GM18858 (cell line): ENCODE measurements at regions not wholly inside any gene's neighbourhood (a gene's known extent, or its start where the extent isn't known, plus 50 kb on each side); places are given as distances from the start of the nearest gene placed in this dataset.
"Not testable (repeated sequence)": the region's sequence is repeated elsewhere in the genome, so short reads cannot be mapped to it uniquely, and the experiment has no call there.

Experiments
- ATAC-seq: cut with Tn5 transposase; IDR thresholded peaks from one replicate; pipeline ENCODE4 v1.9.1; 2021; ENCODE audit not compliant: unreplicated experiment

GRCh38 chr14:62462988-62463387 lies 582.3 kb downstream of the KCNH5 start:
- no peak for ATAC-seq

GRCh38 chr14:62468946-62469345 lies 576.3 kb downstream of the KCNH5 start:
- ATAC-seq, result no peak

GRCh38 chr14:62470935-62471334 lies 574.3 kb downstream of the KCNH5 start:
- ATAC-seq, result no peak

GRCh38 chr14:62491146-62491545 lies 554.1 kb downstream of the KCNH5 start:
- ATAC-seq, result no peak

- ATAC-seq, result no peak
Observed at GRCh38 chr14:62497708-62498107, 547.5 kb downstream of the KCNH5 start.

GRCh38 chr14:62501021-62501750 lies 544.1 kb downstream of the KCNH5 start:
- ATAC-seq, result no peak

GRCh38 chr14:62505045-62505444 lies 540.2 kb downstream of the KCNH5 start:
- ATAC-seq, result no peak

GRCh38 chr14:62521309-62521708 lies 523.9 kb downstream of the KCNH5 start:
- not testable (repeated sequence) for ATAC-seq

GRCh38 chr14:62528296-62528695 lies 517.0 kb downstream of the KCNH5 start:
- no peak for ATAC-seq

- ATAC-seq, result no peak
Observed at GRCh38 chr14:62532181-62532580, 513.1 kb downstream of the KCNH5 start.

- no peak for ATAC-seq
Observed at GRCh38 chr14:62546862-62547474, 498.3 kb downstream of the KCNH5 start.

- ATAC-seq, result no peak
Observed at GRCh38 chr14:62557416-62557815, 487.8 kb downstream of the KCNH5 start.

GRCh38 chr14:62558451-62558850 lies 486.8 kb downstream of the KCNH5 start:
- ATAC-seq, result no peak

GRCh38 chr14:62585247-62585646 lies 460.0 kb downstream of the KCNH5 start:
- no peak for ATAC-seq

- ATAC-seq, result no peak
Observed at GRCh38 chr14:62592877-62593276, 452.4 kb downstream of the KCNH5 start.

- no peak for ATAC-seq
Observed at GRCh38 chr14:62597143-62597542, 448.1 kb downstream of the KCNH5 start.

- no peak for ATAC-seq
Observed at GRCh38 chr14:62599616-62600385, 445.5 kb downstream of the KCNH5 start.

- no peak for ATAC-seq
Observed at GRCh38 chr14:62602712-62603111, 442.5 kb downstream of the KCNH5 start.

- ATAC-seq, result no peak
Observed at GRCh38 chr14:62604524-62604923, 440.7 kb downstream of the KCNH5 start.

GRCh38 chr14:62614122-62614521 lies 431.1 kb downstream of the KCNH5 start:
- no peak for ATAC-seq

- no peak for ATAC-seq
Observed at GRCh38 chr14:62616668-62617067, 428.6 kb downstream of the KCNH5 start.

GRCh38 chr14:62626416-62626815 lies 418.8 kb downstream of the KCNH5 start:
- ATAC-seq, result no peak
